Keratinocyte (primary cell): ENCODE measurements at regions not wholly inside any gene's neighbourhood (a gene's known extent, or its start where the extent isn't known, plus 50 kb on each side); places are given as distances from the start of the nearest gene placed in this dataset.

Source experiments
- DNase-seq: peaks from one replicate; pipeline ENCODE4 v3.0.0-alpha.2; 2011; ENCODE audit warnings: low read depth, missing footprints, low spot score
- FAIRE-seq: peaks from 2 replicates; lab custom pipeline; 2011; peaks lifted over from hg19 to GRCh38; lab: Jason Lieb, UNC
- H2AFZ ChIP-seq: 2 replicates; pipeline ENCODE4 v1.6.0; 2012; ENCODE audit warnings: low read length, control low read depth, inconsistent platforms; ENCODE audit not compliant: control insufficient read depth
- H3K27ac ChIP-seq: 2 replicates; pipeline ENCODE4 v1.5.1; 2011; ENCODE audit warnings: low read length; ENCODE audit not compliant: control insufficient read depth, insufficient read depth
- H3K27me3 ChIP-seq: 3 replicates; pipeline ENCODE4 v1.6.0; 2011; ENCODE audit warnings: low read length; ENCODE audit not compliant: control insufficient read depth, insufficient read depth; ENCODE audit errors: extremely low read depth
- H3K36me3 ChIP-seq, 2 experiments: 2 replicates in 1 of 2; 3 replicates in 1 of 2; pipeline ENCODE4 v1.5.1; 2011; ENCODE audit warnings: low read length in 2 of 2, mild to moderate bottlenecking in 1 of 2; ENCODE audit not compliant: control insufficient read depth in 2 of 2, insufficient read depth in 2 of 2; ENCODE audit errors: extremely low read depth in 1 of 2
- H3K4me1 ChIP-seq: 3 replicates; pipeline ENCODE4 v1.5.1; 2011; ENCODE audit warnings: low read length; ENCODE audit not compliant: control insufficient read depth, insufficient read depth; ENCODE audit errors: extremely low read depth
- H3K4me2 ChIP-seq: 3 replicates; pipeline ENCODE4 v1.6.0; 2011; ENCODE audit warnings: low read depth, low read length; ENCODE audit not compliant: control insufficient read depth, insufficient read depth; ENCODE audit errors: extremely low read depth
- H3K4me3 ChIP-seq, 3 experiments: fragments of 200-600 bp in 1 of 3; sonication (generic) in 1 of 3; 2 replicates in 2 of 3; 3 replicates in 1 of 3; pipeline ENCODE4 v1.5.1; 2011 to 2016; ENCODE audit warnings: low read length in 3 of 3, mild to moderate bottlenecking in 3 of 3, control low read depth in 2 of 3, inconsistent platforms in 1 of 3, low read depth in 1 of 3, mixed read lengths in 1 of 3, mixed run types in 1 of 3, moderate library complexity in 1 of 3; ENCODE audit not compliant: control insufficient read depth in 2 of 3, insufficient read depth in 2 of 3; ENCODE audit errors: extremely low read depth in 1 of 3
- H3K79me2 ChIP-seq: 2 replicates; pipeline ENCODE4 v1.6.0; 2012; ENCODE audit warnings: low read length; ENCODE audit not compliant: control insufficient read depth, insufficient read depth
- H3K9ac ChIP-seq: 3 replicates; pipeline ENCODE4 v1.6.0; 2011; ENCODE audit warnings: low read length; ENCODE audit not compliant: control insufficient read depth, insufficient read depth; ENCODE audit errors: extremely low read depth
- H3K9me1 ChIP-seq: 3 replicates; pipeline ENCODE4 v1.6.0; 2011; ENCODE audit warnings: low read length; ENCODE audit not compliant: control insufficient read depth, insufficient read depth; ENCODE audit errors: extremely low read depth
- H3K9me3 ChIP-seq: 2 replicates; pipeline ENCODE4 v1.5.1; 2012; ENCODE audit warnings: low read depth, low read length; ENCODE audit not compliant: control insufficient read depth
- H4K20me1 ChIP-seq: 3 replicates; pipeline ENCODE4 v1.6.0; 2011; ENCODE audit warnings: low read length; ENCODE audit not compliant: control insufficient read depth, insufficient read depth; ENCODE audit errors: extremely low read depth
- EZH2 ChIP-seq: IDR thresholded peaks from one replicate; pipeline ENCODE4 v1.6.1; 2012; ENCODE audit warnings: inconsistent platforms, mild to moderate bottlenecking, low read length, moderate library complexity
- dilution Hi-C: fragments of 300-500 bp; cut with MboI; formaldehyde crosslinking; loops from one replicate; pipeline ENCODE4 v1.7.0; 2020; ENCODE audit warnings: low sequenced_read_pairs; ENCODE audit not compliant: extremely low pct_ligation_motif_present
- TF ChIP-seq, protein P1 (sequence below), 3 experiments: IDR thresholded peaks in 1 of 3; conservative IDR thresholded peaks in 1 of 3; optimal IDR thresholded peaks in 1 of 3; 2 replicates in 2 of 3; 3 replicates in 1 of 3; pipeline versions ENCODE3 to v1.5.1; 2011; ENCODE audit warnings: low read length in 3 of 3, mild to moderate bottlenecking in 3 of 3, moderate library complexity in 2 of 3, control low read depth in 1 of 3, inconsistent platforms in 1 of 3; ENCODE audit not compliant: insufficient read depth in 2 of 3; ENCODE audit errors: extremely low read depth in 1 of 3

DNA sequence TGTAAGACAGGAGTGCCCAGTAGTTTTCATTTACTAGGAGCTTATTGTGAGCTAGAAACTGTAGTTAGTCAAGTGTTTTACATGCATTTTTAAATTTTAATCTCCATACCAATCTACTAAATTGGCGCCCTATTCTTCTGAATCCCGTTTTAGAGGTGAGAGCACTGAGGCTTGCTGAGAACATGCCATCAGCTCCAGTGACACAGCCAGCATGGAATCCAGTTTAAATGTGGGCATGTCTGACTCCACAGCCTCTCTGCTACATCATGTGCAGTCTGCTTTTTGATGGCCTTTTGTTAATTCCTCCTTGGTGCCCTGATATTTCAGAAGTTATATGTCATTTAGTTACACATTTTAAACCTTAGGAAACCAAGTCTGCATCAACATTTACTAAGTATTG is 325.4 kb downstream of the DLEU7 start:
- no peak for TF ChIP-seq EZH2
- TF ChIP-seq, protein P1, sequence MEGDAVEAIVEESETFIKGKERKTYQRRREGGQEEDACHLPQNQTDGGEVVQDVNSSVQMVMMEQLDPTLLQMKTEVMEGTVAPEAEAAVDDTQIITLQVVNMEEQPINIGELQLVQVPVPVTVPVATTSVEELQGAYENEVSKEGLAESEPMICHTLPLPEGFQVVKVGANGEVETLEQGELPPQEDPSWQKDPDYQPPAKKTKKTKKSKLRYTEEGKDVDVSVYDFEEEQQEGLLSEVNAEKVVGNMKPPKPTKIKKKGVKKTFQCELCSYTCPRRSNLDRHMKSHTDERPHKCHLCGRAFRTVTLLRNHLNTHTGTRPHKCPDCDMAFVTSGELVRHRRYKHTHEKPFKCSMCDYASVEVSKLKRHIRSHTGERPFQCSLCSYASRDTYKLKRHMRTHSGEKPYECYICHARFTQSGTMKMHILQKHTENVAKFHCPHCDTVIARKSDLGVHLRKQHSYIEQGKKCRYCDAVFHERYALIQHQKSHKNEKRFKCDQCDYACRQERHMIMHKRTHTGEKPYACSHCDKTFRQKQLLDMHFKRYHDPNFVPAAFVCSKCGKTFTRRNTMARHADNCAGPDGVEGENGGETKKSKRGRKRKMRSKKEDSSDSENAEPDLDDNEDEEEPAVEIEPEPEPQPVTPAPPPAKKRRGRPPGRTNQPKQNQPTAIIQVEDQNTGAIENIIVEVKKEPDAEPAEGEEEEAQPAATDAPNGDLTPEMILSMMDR (optimal IDR thresholded peaks at IDR 0.05 in 1 of 3, IDR thresholded peaks at IDR 0.05 in 1 of 3, conservative IDR thresholded peaks at IDR 0.05 in 1 of 3; ENCODE audit: extremely low read depth in 1 of 3, insufficient read depth in 2 of 3, low read length in 3 of 3) = no peak
- FAIRE-seq (no peak), DNase-seq (no peak)
- H3K9ac ChIP-seq = no peak overlapping the region
- H4K20me1 ChIP-seq = no peaks in the 10 kb centered on the region
- H3K36me3 ChIP-seq = no peaks in the 10 kb centered on the region
- no peaks in the 10 kb centered on the region for H3K27me3 ChIP-seq
- H3K9me1 ChIP-seq = no peaks in the 10 kb centered on the region
- no peak overlapping the region for H3K27ac ChIP-seq
- H3K4me2 ChIP-seq = no peak overlapping the region
- dilution Hi-C loops = no loop called here
- no peak overlapping the region for H2AFZ ChIP-seq
- no peaks in the 10 kb centered on the region for H3K79me2 ChIP-seq
- no peak overlapping the region for H3K4me3 ChIP-seq
- H3K9me3 ChIP-seq = no peaks in the 10 kb centered on the region
- no peaks in the 10 kb centered on the region for H3K4me1 ChIP-seq

DNA sequence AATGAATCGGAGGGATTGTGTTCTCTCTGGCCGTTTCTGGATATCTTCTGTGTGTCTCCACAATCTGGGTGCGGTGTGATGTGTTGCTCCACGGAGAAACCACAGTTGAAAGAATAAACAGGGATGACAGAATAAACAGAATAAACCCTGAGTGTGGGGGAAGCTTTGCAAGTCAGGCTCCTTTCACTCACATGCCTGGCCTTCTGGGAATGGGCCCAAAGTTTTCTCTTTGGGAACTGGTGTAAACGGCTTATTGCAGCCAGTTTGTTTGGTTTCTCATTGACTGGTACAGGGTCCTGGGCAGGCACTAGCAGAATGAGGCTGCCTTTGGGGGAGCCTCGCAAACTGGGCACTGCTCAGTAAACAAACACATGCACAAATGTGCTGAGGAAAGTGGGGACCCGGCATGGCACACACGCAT is 324.7 kb downstream of the DLEU7 start:
- Histone ChIP-seq H4K20me1 (no peaks in the 10 kb centered on the region), H3K4me1 (no peaks in the 10 kb centered on the region), H2AFZ (no peak overlapping the region), H3K36me3 (no peaks in the 10 kb centered on the region), H3K27ac (no peak overlapping the region), H3K9me3 (no peaks in the 10 kb centered on the region), H3K9ac (no peak overlapping the region), H3K79me2 (no peaks in the 10 kb centered on the region), H3K4me2 (no peak overlapping the region), H3K4me3 (no peak overlapping the region), H3K27me3 (no peaks in the 10 kb centered on the region), H3K9me1 (no peaks in the 10 kb centered on the region)
- no peak for TF ChIP-seq EZH2
- TF ChIP-seq, protein P1 (optimal IDR thresholded peaks at IDR 0.05 in 1 of 3, IDR thresholded peaks at IDR 0.05 in 1 of 3, conservative IDR thresholded peaks at IDR 0.05 in 1 of 3; ENCODE audit: extremely low read depth in 1 of 3, insufficient read depth in 2 of 3, low read length in 3 of 3) = no peak
- dilution Hi-C loops = no loop called here
- DNase-seq (no peak), FAIRE-seq (no peak)
